ENCODE measurements at regions not wholly inside any gene's neighbourhood (a gene's known extent, or its start where the extent isn't known, plus 50 kb on each side); places are given as distances from the start of the nearest gene placed in this dataset.
A peak's percentile ranks its signal among the peaks of the same experiment; 100 is the strongest.

- H3K4me1 ChIP-seq (ENCODE audit: control insufficient read depth, insufficient read depth, low read depth, low read length) = no peaks in the 10 kb centered on the region
- H3K4ac ChIP-seq (ENCODE audit: low read depth in 1 of 2, low read length in 2 of 2) = no peak overlapping the region
- no peaks in the 10 kb centered on the region for H3K36me3 ChIP-seq (ENCODE audit: control insufficient read depth in 1 of 2, insufficient read depth in 2 of 2, low read depth in 1 of 2, low read length in 2 of 2)
- H4K91ac ChIP-seq (ENCODE audit: low read length) = no peak overlapping the region
- H3K27me3 ChIP-seq (ENCODE audit: control insufficient read depth in 1 of 2, insufficient read depth in 1 of 2, low read length in 2 of 2) = no peaks in the 10 kb centered on the region
- WGBS = 91% methylated on average over 3 of the region's 3 CpGs
- H2AK5ac ChIP-seq (ENCODE audit: low read length, severe bottlenecking) = no peak overlapping the region
- no peak overlapping the region for H3K4me2 ChIP-seq (ENCODE audit: low read length, poor library complexity, severe bottlenecking)
- no peak overlapping the region for H4K8ac ChIP-seq (ENCODE audit: low read length)
- no peak overlapping the region for H3K9ac ChIP-seq (ENCODE audit: low read length)
- no peak overlapping the region for H2BK15ac ChIP-seq (ENCODE audit: low read depth, poor library complexity, severe bottlenecking)
- no peak overlapping the region for H2BK12ac ChIP-seq (ENCODE audit: low read length in 2 of 2)
- H3K9me3 ChIP-seq (ENCODE audit: control insufficient read depth, low read length) = no peaks in the 10 kb centered on the region
- no peak overlapping the region for H2AFZ ChIP-seq (ENCODE audit: low read depth, low read length)
- H2BK5ac ChIP-seq (ENCODE audit: low read depth, low read length, poor library complexity, severe bottlenecking) = no peak overlapping the region
- H3K27ac ChIP-seq (ENCODE audit: low read length, poor library complexity, severe bottlenecking) = no peak overlapping the region
- H3K18ac ChIP-seq (ENCODE audit: low read depth in 1 of 2, low read length in 2 of 2) = no peak overlapping the region
- no peaks in the 10 kb centered on the region for H3K79me1 ChIP-seq (replicated peaks; ENCODE audit: low read length, poor library complexity, severe bottlenecking)
- no peak overlapping the region for H2BK120ac ChIP-seq (ENCODE audit: low read depth, low read length)
- DNase-seq = no peak
- no peak overlapping the region for H3K14ac ChIP-seq (ENCODE audit: low read length in 2 of 2)
- no peak overlapping the region for H3K4me3 ChIP-seq (ENCODE audit: insufficient read depth in 1 of 2, low read depth in 1 of 2, low read length in 2 of 2)
- no peak overlapping the region for H3K23ac ChIP-seq (ENCODE audit: low read length in 2 of 2)
These were observed 375.1 kb downstream of the HACE1 start for GRCh38 chr6:104484626-104485025.

- Histone ChIP-seq H2AFZ (ENCODE audit: low read depth, low read length) (no peak overlapping the region), H4K91ac (ENCODE audit: low read length) (no peak overlapping the region), H3K4ac (ENCODE audit: low read depth in 1 of 2, low read length in 2 of 2) (no peak overlapping the region), H2BK15ac (ENCODE audit: low read depth, poor library complexity, severe bottlenecking) (no peak overlapping the region), H3K23ac (ENCODE audit: low read length in 2 of 2) (no peak overlapping the region), H3K79me1 (replicated peaks; ENCODE audit: low read length, poor library complexity, severe bottlenecking) (no peaks in the 10 kb centered on the region), H3K36me3 (ENCODE audit: control insufficient read depth in 1 of 2, insufficient read depth in 2 of 2, low read depth in 1 of 2, low read length in 2 of 2) (no peaks in the 10 kb centered on the region), H3K27ac (ENCODE audit: low read length, poor library complexity, severe bottlenecking) (no peak overlapping the region), H2AK5ac (ENCODE audit: low read length, severe bottlenecking) (no peak overlapping the region), H3K27me3 (ENCODE audit: control insufficient read depth in 1 of 2, insufficient read depth in 1 of 2, low read length in 2 of 2) (no peaks in the 10 kb centered on the region), H2BK5ac (ENCODE audit: low read depth, low read length, poor library complexity, severe bottlenecking) (no peak overlapping the region), H3K18ac (ENCODE audit: low read depth in 1 of 2, low read length in 2 of 2) (no peak overlapping the region), H3K14ac (ENCODE audit: low read length in 2 of 2) (no peak overlapping the region), H3K4me2 (ENCODE audit: low read length, poor library complexity, severe bottlenecking) (no peak overlapping the region), H3K4me3 (ENCODE audit: insufficient read depth in 1 of 2, low read depth in 1 of 2, low read length in 2 of 2) (no peak overlapping the region), H2BK12ac (ENCODE audit: low read length in 2 of 2) (no peak overlapping the region), H2BK120ac (ENCODE audit: low read depth, low read length) (no peak overlapping the region), H3K4me1 (ENCODE audit: control insufficient read depth, insufficient read depth, low read depth, low read length) (no peaks in the 10 kb centered on the region), H4K8ac (ENCODE audit: low read length) (no peak overlapping the region), H3K9ac (ENCODE audit: low read length) (no peak overlapping the region), H3K9me3 (ENCODE audit: control insufficient read depth, low read length) (no peaks in the 10 kb centered on the region)
- DNase-seq = no peak
- 83% methylated on average over 1 of the region's 1 CpG for WGBS
These were observed 375.5 kb downstream of the HACE1 start for GRCh38 chr6:104484191-104484590.

- no peak overlapping the region for H2BK5ac ChIP-seq (ENCODE audit: low read depth, low read length, poor library complexity, severe bottlenecking)
- no CpG with 5 or more reads among the region's 2 CpGs for WGBS
- H3K4me3 ChIP-seq (ENCODE audit: insufficient read depth in 1 of 2, low read depth in 1 of 2, low read length in 2 of 2) = no peak overlapping the region
- no peaks in the 10 kb centered on the region for H3K9me3 ChIP-seq (ENCODE audit: control insufficient read depth, low read length)
- H2BK12ac ChIP-seq (ENCODE audit: low read length in 2 of 2) = no peak overlapping the region
- H3K36me3 ChIP-seq (ENCODE audit: control insufficient read depth in 1 of 2, insufficient read depth in 2 of 2, low read depth in 1 of 2, low read length in 2 of 2) = no peaks in the 10 kb centered on the region
- no peak overlapping the region for H2AFZ ChIP-seq (ENCODE audit: low read depth, low read length)
- no peak overlapping the region for H3K18ac ChIP-seq (ENCODE audit: low read depth in 1 of 2, low read length in 2 of 2)
- H2AK5ac ChIP-seq (ENCODE audit: low read length, severe bottlenecking) = no peak overlapping the region
- H3K14ac ChIP-seq (ENCODE audit: low read length in 2 of 2) = no peak overlapping the region
- no peaks in the 10 kb centered on the region for H3K4me1 ChIP-seq (ENCODE audit: control insufficient read depth, insufficient read depth, low read depth, low read length)
- peak; percentile 34 for DNase-seq
- H2BK15ac ChIP-seq (ENCODE audit: low read depth, poor library complexity, severe bottlenecking) = no peak overlapping the region
- no peak overlapping the region for H3K27ac ChIP-seq (ENCODE audit: low read length, poor library complexity, severe bottlenecking)
- H3K79me1 ChIP-seq (replicated peaks; ENCODE audit: low read length, poor library complexity, severe bottlenecking) = no peaks in the 10 kb centered on the region
- H3K23ac ChIP-seq (ENCODE audit: low read length in 2 of 2) = no peak overlapping the region
- H3K4me2 ChIP-seq (ENCODE audit: low read length, poor library complexity, severe bottlenecking) = no peak overlapping the region
- no peak overlapping the region for H3K9ac ChIP-seq (ENCODE audit: low read length)
- H3K27me3 ChIP-seq (ENCODE audit: control insufficient read depth in 1 of 2, insufficient read depth in 1 of 2, low read length in 2 of 2) = no peaks in the 10 kb centered on the region
- H3K4ac ChIP-seq (ENCODE audit: low read depth in 1 of 2, low read length in 2 of 2) = no peak overlapping the region
- H4K91ac ChIP-seq (ENCODE audit: low read length) = no peak overlapping the region
- no peak overlapping the region for H2BK120ac ChIP-seq (ENCODE audit: low read depth, low read length)
- no peak overlapping the region for H4K8ac ChIP-seq (ENCODE audit: low read length)
These were observed 376.4 kb downstream of the HACE1 start for GRCh38 chr6:104483225-104483834.

DNA sequence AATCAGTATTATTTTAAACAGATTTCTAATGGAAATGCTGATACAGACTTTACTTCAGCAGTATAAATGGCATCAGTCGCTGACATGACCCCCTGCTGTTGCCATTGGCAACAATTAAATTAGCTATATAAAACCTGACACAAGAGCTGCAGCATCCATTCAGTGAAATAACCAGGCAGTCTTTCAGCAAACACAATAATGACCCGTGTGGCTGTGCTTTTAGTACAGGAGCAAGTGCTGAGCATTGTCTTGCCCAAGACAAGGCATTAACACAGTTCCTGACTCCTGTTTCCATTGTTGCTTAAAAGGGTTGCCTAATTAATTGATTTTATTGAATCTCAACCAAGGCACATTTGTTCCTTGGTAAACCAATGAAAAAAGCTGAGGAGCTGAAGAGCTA lies 382.1 kb downstream of the HACE1 start:
- Histone ChIP-seq H2BK5ac (ENCODE audit: low read depth, low read length, poor library complexity, severe bottlenecking) (no peak overlapping the region), H2AK5ac (ENCODE audit: low read length, severe bottlenecking) (no peak overlapping the region), H3K18ac (ENCODE audit: low read depth in 1 of 2, low read length in 2 of 2) (no peak overlapping the region), H3K9me3 (ENCODE audit: control insufficient read depth, low read length) (no peaks in the 10 kb centered on the region), H3K9ac (ENCODE audit: low read length) (no peak overlapping the region), H2AFZ (ENCODE audit: low read depth, low read length) (no peak overlapping the region), H3K27me3 (ENCODE audit: control insufficient read depth in 1 of 2, insufficient read depth in 1 of 2, low read length in 2 of 2) (peaks cover 0 to 3% of the 10 kb centered on the region in 2 experiments), H4K91ac (ENCODE audit: low read length) (no peak overlapping the region), H3K4ac (ENCODE audit: low read depth in 1 of 2, low read length in 2 of 2) (no peak overlapping the region), H3K4me3 (ENCODE audit: insufficient read depth in 1 of 2, low read depth in 1 of 2, low read length in 2 of 2) (no peak overlapping the region), H3K4me2 (ENCODE audit: low read length, poor library complexity, severe bottlenecking) (no peak overlapping the region), H4K8ac (ENCODE audit: low read length) (no peak overlapping the region), H3K36me3 (ENCODE audit: control insufficient read depth in 1 of 2, insufficient read depth in 2 of 2, low read depth in 1 of 2, low read length in 2 of 2) (no peaks in the 10 kb centered on the region), H3K4me1 (ENCODE audit: control insufficient read depth, insufficient read depth, low read depth, low read length) (no peaks in the 10 kb centered on the region), H3K23ac (ENCODE audit: low read length in 2 of 2) (no peak overlapping the region), H3K27ac (ENCODE audit: low read length, poor library complexity, severe bottlenecking) (no peak overlapping the region), H2BK12ac (ENCODE audit: low read length in 2 of 2) (no peak overlapping the region), H2BK120ac (ENCODE audit: low read depth, low read length) (no peak overlapping the region), H3K79me1 (replicated peaks; ENCODE audit: low read length, poor library complexity, severe bottlenecking) (no peaks in the 10 kb centered on the region), H3K14ac (ENCODE audit: low read length in 2 of 2) (no peak overlapping the region), H2BK15ac (ENCODE audit: low read depth, poor library complexity, severe bottlenecking) (no peak overlapping the region)
- no peak for DNase-seq
- WGBS = 86% methylated on average over 2 of the region's 2 CpGs

Data from mesenchymal stem cell (in vitro differentiated cells and primary cell).